ENCODE measurements at regions not wholly inside any gene's neighbourhood (a gene's known extent, or its start where the extent isn't known, plus 50 kb on each side); places are given as distances from the start of the nearest gene placed in this dataset.
"Not testable (repeated sequence)": the region's sequence is repeated elsewhere in the genome, so short reads cannot be mapped to it uniquely, and the experiment has no call there.

DNA sequence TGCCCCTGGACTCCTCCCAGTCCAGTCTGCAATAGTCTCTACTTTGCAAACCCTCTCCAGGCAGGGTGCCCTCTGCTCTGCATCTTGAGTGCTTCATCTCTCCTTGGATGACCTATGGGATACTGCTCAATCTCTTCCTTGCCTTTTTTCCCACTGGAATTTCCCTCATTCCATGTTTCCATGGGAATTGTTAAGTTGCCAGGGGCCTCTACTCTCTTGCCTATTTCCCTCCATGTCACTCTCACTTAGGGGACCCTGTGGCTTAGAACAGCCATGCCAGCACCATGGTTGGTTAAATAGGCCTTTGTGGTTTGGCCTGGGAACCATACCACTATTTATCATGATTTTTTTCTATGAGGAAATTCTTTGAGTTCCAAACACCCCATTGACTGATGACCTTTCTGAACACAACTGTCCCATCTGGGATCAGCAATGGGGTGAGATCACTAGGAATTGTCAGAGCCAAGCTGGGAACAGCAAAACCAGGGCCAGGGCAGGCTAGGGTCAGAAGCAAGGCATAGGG lies 91.4 kb upstream of the RBMS1 start:
- ATAC-seq: no peak

GRCh38 chr2:160590664-160591063 lies 97.1 kb upstream of the RBMS1 start:
- ATAC-seq: no peak

GRCh38 chr2:160592401-160592800 lies 98.8 kb upstream of the RBMS1 start:
- no peak for ATAC-seq

DNA sequence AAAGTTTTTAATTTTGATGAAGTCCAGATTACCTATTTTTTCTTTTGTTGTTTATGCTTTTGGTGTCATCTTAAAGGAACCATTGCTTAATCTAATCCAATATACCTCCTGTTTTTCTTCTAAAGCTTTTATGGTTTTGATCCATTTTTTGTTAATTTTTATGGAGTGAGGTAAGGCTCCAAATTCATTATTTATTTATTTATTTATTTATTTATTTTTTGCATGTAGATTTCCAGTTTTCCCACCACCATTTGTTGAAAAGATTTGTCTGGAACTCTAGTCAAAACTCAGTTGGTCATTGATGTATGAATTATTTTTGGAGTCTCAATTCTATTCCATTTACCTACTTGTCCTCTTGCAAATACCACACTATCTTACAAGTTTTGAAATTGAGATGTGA lies 99.4 kb upstream of the RBMS1 start:
- no peak for ATAC-seq

GRCh38 chr2:160596441-160596840 lies 102.8 kb upstream of the RBMS1 start:
- no peak for ATAC-seq

DNA sequence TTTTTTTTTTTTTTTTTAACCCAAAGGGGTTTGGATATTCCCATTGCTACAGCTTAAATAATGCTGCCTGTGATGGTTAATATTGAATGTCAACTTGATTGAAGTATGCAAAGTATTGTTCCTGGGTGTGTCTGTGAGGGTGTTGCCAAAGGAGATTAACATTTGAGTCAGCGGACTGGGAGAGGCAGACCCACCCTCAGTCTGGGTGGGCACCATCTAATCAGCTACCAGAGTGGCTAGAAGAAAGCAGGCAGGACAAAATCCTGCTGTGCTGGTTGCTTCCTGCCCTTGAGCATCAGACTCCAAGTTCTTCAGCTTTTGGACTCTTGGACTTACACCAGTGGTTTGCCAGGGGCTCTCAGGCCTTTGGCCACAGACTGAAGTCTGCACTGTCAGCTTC lies 106.8 kb upstream of the RBMS1 start:
- ATAC-seq: peak; percentile 18

DNA sequence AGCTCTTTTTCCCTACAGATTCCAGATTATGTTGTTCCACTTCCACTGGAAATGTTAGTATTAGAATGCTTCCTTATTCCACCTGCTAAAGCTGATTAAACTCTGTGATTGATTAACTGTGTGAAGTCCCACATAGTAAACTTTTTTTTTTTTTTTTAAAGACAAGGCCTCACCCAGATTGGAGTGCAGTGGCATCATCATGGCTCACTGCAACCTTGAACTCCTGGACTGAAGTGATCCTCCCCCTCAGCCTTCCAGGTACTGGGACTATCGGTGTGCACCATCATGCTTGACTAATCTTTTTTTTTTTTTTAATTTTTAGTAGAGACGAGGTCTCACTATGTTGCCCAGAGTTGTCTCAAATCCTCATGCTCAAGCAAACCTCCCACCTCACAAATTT lies 108.5 kb upstream of the RBMS1 start:
- no peak for ATAC-seq

- no peak for ATAC-seq
These were observed 110.3 kb upstream of the RBMS1 start for GRCh38 chr2:160603771-160604510.

- ATAC-seq: no peak
These were observed 112.7 kb upstream of the RBMS1 start for GRCh38 chr2:160606341-160606740.

DNA sequence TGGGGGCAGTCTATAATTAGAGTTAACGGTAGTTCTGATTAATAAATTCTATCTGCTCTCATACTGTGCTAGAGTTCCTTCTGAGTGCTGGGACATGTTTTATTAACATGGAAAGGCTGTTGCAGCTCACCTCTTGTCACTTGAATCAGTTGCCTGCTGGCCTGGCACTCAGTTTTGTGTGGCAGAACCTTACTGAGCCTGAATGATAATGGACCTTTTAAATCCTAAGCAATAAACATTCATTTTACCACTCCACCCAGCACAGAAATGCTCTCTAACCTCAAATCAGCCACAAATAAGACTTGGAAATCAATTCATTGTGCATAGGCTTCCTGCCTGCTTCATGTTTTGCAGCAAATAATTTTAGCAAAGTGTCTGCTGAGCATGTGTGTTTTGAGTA lies 115.0 kb upstream of the RBMS1 start:
- no peak for ATAC-seq

DNA sequence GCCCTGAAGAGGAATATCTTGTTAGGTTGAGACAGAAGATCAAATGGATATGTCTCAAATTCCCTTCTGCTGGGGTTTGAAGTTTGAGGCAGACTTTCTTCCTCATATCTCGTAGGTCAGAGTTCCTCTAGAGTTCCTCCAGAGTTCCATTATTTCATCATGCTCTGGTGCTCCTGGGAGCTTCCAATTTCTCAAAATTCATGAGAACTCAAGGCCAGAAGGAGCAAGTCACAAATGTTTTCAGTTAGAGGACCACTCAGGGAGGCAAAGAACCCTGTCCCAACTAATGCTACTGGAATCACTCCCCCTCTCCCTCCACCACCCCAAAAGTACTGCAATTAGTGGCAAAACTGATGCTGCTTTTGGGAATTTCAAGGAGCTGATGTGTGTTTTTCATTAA lies 115.7 kb upstream of the RBMS1 start:
- ATAC-seq: no peak

DNA sequence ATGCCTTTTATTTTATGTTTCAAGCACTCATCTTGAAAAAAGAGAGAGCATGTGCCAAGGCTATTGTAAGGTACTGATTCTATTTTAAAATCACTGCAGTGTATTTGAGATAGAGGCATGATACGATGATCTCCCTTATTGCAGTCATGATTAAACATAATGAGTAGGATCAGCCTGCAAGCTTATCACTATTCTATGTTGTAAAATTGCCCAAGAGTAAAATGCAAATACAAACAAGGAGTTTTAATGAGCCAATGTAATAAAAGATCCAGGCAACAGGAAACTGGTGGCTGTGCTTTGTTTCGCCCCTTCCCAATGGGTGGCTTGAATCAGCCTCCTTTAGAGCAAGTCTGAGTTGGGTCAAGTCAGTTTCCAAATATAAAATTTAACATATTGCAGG lies 116.4 kb upstream of the RBMS1 start:
- ATAC-seq: no peak

DNA sequence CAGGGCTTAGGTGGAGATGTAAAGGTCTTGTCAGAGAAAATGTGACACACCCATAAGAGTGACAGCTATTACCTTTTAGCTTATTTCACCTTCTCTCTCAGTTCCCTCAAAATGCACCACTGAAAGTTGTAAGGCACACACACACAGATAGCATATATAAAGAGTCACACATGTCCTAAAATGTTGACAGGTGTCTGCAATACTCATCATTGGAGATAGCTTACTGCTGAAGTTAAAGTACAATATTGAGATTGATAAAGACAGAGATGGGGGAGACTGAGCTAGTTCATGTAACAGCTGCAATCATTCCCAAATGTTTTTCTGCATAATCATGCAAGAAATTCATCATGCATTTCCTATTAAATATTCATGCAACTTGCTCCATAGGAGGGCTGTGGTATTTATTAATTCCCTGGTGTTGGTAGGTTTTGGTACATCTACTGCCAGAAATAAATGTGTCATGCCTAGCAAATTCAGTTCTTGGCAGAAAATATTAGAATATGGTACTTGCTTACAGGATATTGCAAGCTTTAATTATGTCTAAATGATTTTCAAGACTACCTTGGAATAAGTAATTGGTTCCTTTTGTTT lies 118.8 kb upstream of the RBMS1 start:
- ATAC-seq: no peak

- no peak for ATAC-seq
These were observed 120.0 kb upstream of the RBMS1 start for GRCh38 chr2:160613466-160614153.

DNA sequence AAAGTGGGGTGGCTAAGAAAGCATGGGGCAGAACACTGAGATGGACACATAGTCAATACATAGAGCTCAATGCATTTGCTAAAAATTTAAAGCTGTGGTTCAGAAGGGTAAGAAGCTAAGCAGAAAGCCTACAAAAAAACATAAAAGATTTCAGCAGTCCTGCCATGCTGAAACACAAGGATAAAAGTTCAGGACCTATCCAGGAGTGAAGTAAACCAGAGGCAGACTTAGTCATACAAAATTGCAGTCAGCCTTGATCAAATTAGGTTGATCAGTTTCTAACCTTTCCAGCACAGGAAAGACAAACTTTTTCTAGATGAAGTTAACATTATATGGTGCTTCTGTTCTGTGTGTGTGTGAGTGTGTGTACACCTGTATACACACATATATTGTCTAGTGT lies 120.8 kb upstream of the RBMS1 start:
- ATAC-seq: no peak

DNA sequence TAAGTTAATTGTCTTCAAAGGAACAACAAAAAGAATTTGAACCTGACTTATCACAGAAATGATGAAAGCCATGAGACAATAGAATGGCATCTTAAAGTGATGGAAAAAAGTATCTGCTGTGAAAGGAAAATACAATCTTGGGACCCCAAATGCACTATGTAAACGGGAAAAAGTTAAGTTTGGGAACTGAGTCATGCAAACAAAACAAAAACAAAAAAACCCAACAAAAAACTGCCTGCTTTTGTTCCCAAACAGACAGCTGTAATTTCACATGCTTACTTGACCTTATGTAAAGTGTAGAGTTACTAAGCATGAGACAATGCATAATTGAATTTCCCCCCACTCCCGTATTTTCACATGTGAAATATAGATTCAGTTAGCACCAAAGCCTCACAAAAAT lies 122.1 kb upstream of the RBMS1 start:
- ATAC-seq: no peak

DNA sequence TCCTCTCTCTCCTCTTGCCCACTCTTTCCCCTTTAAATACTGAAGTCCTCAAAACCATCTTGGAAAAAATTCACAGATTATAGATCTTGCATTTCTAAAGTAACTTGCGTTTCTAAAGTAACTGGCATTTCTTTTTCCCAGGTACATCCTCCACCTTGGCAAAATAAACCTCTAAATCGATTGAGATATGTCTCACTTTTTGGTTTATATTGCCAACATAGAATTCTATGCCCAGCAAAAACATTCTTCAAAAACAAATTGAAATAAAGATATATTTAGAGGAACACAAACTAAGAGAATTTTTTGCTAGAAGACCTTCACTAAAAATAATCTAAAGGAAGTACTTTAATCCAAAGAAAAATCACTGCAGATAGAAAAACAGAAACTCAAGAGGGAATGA lies 122.5 kb upstream of the RBMS1 start:
- ATAC-seq: no peak

GRCh38 chr2:160621748-160622147 lies 128.1 kb upstream of the RBMS1 start:
- ATAC-seq: no peak

- ATAC-seq: not testable (repeated sequence)
These were observed 134.5 kb upstream of the RBMS1 start for GRCh38 chr2:160628020-160628637.

- ATAC-seq: peak; percentile 98
These were observed 135.2 kb upstream of the RBMS1 start for GRCh38 chr2:160628811-160629210.

DNA sequence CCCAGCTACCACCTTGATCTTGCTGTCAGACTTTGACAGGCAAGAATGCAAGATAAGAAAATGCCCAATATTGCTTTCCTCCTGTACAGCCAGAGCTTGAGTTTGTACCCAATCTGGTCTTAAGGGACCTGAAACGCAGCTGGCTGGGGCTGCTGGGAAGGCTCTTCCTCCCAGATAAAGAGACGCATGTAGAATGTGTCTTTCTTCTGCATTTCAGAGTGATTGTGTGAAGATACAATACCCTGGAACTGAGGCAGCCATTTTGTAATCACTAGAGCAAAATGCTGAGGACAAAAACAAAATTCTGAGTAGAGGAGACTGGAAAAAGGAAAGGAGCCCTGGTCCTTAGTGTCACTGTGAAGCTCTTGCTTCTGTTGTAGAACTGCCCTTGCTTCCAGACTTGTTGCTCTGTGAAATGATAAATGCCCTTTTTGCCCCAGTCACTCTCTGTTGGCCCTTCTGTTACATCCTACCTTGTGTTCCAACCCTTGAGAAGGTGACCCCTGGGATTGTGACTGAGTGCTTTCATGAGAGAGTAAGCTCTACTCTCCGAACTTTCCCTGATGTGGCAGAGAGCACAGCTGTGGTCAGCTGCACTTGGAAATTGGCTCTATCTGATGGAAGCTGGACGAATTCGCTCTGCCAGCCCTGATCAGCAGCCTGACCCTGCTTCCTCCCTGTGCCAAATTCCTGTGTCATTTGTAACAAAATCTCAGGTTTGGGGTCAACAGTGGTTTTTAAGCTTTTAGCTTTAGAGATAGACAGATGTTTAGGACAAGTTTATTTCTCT lies 137.4 kb upstream of the RBMS1 start:
- ATAC-seq: no peak

All from esophagus mucosa (tissue), 1 donor.